HG02981 (cell line): ENCODE measurements at regions not wholly inside any gene's neighbourhood (a gene's known extent, or its start where the extent isn't known, plus 50 kb on each side); places are given as distances from the start of the nearest gene placed in this dataset.
"Not testable (repeated sequence)": the region's sequence is repeated elsewhere in the genome, so short reads cannot be mapped to it uniquely, and the experiment has no call there.

Source experiments
- ATAC-seq: cut with Tn5 transposase; IDR thresholded peaks from one replicate; pipeline ENCODE4 v1.9.1; 2021; ENCODE audit warnings: mild to moderate bottlenecking, moderate library complexity; ENCODE audit not compliant: unreplicated experiment

DNA sequence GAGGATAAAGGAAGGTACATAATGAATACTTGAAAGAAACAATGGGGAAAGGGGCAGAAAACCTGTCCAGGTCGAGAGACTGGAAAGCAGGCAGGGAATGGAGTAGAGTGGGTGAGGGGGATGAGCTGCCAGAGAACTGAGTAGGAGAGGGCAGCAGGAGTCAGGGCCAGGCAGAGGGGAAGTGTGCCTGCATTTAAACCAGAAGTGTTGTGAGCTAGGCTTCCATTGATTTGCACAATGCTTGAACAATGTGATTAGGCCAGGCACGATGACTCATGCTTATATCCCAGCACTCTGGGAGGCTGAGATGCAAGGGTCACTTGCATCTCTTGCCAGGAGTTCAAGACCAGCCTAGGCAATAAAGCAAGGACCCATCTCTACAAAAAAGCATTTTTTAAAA is 332.6 kb downstream of the ANAPC1 start:
- ATAC-seq = not testable (repeated sequence)

DNA sequence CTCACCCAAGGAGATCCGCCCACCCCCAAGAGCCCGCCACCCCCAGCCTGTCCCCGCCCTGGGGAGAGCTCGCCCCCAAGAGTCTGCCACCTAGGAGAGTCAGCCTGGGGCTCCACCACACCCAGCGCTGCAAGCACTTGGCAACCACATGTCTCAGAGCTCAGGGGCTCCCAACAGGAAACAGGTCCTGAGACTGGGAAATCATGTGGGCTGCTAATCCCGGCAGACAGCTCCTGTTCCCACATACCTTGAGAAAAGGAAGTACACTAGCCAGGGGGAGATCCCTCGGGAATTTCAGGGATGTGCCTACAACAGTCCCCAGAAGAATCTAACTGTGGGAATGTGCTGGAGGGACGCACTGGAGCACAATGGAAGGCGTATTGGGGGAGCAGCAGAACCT is 331.4 kb downstream of the ANAPC1 start:
- ATAC-seq = not testable (repeated sequence)

- not testable (repeated sequence) for ATAC-seq
These were observed 324.7 kb downstream of the ANAPC1 start for GRCh38 chr2:111559301-111559700.

DNA sequence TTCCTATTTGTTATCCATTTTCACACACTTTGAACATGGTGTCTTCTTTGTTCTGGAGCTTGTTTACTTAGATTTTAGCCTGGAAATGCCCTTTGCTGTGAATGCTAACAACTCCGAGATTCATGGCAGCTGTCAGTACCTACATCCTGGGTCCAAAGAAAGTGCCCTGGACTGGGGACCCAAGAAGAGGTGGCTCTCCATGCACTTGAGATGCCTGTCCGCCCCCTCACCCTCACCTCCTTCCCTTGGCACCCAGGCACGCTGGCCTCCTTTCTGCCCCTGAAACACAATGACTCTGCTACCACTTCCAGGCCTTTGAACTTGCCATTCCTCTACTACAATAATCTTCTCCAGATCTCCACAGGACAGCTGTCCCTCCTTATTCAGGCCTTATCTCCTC is 324.2 kb downstream of the ANAPC1 start:
- ATAC-seq = not testable (repeated sequence)

GRCh38 chr2:111566068-111566467 is 317.9 kb downstream of the ANAPC1 start:
- ATAC-seq = not testable (repeated sequence)

- not testable (repeated sequence) for ATAC-seq
These were observed 316.8 kb downstream of the ANAPC1 start for GRCh38 chr2:111567233-111567632.

DNA sequence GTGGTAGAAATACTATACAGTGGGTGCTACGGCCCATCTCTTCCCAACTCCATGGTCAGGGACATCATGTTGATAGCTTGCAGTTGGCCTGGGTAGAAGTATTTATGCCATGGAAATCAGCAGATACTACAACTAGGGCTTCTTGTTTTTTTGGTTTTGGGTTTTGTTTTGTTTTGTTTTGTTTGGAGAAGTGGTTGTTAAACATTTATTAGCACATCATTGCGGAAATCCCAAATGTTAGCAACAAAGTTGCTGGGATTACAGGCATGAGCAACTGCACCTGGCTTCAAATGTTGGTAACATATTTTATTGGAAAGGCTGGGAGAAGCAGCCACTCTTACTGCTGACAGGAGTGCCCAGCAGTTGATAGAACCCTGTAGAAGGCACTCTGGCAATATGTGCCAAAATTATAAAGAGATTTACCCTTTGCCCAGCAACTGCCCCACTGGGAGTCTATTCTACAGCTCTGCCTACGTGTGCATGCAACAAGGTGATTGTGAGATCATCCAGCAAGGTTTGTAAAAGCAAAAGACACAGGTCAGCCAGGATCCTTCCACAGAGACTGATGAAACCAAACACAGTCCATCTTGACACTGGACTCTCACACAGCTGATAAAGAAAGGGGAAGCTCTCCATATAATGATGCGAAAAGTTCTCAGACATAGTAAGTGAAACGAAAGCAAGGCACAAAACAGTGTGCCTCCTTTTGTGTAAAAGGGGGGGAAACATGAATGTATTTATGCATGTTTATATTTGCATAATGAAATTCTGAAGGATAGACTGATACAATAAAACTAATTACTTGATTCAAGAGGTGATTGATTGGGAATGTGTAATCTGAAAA is 314.4 kb downstream of the ANAPC1 start:
- ATAC-seq = not testable (repeated sequence)

- ATAC-seq = not testable (repeated sequence)
These were observed 313.5 kb downstream of the ANAPC1 start for GRCh38 chr2:111570300-111571114.

DNA sequence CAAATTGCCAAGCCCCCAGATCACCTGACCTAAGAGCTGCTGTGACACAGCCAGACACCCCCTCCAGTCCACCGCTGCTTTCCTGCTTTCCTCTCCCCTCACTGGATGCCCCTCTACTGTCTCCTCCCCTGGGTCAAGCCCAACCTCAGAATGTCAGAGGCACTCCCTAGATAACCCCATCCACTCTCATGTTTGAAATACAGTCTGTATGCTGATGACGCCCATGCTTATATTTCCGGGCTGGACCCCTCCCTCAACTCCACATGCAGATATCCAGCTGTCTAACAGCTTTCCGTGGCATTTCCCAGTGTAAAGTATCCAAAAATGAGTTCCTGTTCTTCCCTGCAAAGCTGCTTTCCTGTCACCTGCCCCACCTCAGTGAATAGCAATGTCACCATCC is 309.2 kb downstream of the ANAPC1 start:
- ATAC-seq = not testable (repeated sequence)

GRCh38 chr2:111577154-111577885 is 306.7 kb downstream of the ANAPC1 start:
- not testable (repeated sequence) for ATAC-seq

- ATAC-seq = not testable (repeated sequence)
These were observed 304.4 kb downstream of the ANAPC1 start for GRCh38 chr2:111579500-111580134.

DNA sequence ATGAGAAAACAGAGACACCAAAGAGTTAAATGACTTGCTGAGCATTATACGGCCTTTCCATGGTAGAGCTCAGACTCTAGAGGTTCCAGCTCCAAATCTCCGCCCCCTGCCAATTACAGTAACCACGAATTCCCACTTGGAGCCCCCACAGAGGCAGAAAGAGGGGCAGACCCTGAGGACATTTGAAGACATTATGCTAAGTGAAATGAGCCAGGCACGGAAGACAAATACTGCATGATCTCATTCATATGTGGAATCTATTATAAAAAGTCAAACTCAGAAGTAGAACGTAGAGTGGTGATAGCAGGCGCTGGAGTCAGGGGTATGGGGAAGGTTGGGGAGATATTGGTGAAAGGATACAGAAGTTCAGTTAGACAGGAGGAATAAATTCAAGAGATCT is 303.4 kb downstream of the ANAPC1 start:
- ATAC-seq = not testable (repeated sequence)

- ATAC-seq = not testable (repeated sequence)
These were observed 301.9 kb downstream of the ANAPC1 start for GRCh38 chr2:111582090-111582489.

DNA sequence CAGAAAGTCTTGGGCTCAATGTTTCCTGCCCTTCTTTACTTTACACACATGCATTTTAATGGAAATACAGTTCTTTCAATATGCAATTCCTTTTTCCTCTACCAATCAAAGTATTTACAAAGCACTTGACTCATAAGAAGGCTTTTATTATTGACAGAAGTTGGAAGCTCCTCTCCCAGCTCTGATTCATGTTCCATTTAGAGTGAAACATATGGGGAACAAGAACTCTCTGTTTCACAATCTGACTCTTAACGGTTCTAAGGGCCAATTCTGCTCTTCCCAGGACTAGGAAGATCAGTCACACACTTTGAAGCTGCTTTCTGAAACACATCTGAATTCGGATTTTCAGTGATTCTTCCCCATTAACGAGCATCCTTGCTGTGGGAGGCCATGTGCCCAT is 300.5 kb downstream of the ANAPC1 start:
- not testable (repeated sequence) for ATAC-seq

DNA sequence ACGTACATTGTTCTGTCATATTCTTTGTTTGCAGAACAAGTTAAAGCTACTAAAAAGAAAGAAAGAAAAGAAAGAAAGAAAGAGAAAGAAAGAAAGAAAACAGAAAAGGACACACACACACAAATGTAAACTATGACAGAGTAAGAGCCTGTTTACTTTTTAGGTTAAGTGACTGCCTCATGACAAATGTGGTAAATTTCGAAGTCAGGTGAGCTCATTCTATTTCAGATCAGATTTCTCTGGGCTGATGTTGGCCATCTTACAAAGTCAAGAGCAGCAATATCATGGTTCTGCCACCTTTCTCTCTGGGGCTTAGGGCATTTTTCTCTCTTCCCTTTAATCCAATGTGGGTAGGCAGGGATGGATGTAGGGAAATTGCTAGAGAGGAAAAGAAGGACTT is 299.5 kb downstream of the ANAPC1 start:
- not testable (repeated sequence) for ATAC-seq

GRCh38 chr2:111584950-111585349 is 299.0 kb downstream of the ANAPC1 start:
- not testable (repeated sequence) for ATAC-seq

DNA sequence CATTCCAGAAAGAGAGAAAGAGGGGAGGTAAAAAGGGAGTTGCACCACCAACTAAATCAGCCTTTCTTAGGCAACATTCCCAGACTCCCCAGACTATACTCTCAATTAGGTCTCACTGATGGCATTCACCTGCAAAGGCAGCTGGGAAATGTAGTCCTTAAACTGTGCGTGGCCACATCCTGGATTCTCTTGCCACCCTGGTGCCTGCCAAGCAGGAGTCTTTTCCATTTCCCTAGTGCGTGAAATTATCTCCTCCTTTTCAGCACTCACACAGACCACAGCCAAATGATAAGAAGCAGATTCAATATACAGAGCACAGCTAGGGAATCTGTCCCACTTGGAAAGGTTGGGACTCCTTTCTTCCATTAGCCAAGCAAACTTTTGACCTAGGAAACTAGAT is 298.0 kb downstream of the ANAPC1 start:
- not testable (repeated sequence) for ATAC-seq

DNA sequence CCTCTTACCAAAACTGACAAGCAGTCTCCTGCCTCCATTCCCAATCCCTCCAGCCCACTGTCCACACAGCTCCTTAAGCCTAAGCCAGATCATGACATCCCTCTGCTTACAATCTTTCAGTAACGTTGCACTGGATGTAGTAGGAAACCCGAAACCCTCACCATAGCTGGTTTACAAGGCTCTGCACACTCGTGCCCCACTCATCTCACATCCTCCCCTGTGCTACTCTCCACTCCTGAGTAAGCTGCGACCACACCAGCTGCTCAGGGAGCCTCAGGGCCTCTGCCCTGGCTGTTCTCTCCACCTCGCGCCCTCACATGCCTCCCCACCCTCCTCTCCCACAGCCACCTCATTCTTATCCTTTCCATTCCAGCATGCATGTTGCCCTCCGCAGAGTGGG is 288.9 kb downstream of the ANAPC1 start:
- ATAC-seq = not testable (repeated sequence)

DNA sequence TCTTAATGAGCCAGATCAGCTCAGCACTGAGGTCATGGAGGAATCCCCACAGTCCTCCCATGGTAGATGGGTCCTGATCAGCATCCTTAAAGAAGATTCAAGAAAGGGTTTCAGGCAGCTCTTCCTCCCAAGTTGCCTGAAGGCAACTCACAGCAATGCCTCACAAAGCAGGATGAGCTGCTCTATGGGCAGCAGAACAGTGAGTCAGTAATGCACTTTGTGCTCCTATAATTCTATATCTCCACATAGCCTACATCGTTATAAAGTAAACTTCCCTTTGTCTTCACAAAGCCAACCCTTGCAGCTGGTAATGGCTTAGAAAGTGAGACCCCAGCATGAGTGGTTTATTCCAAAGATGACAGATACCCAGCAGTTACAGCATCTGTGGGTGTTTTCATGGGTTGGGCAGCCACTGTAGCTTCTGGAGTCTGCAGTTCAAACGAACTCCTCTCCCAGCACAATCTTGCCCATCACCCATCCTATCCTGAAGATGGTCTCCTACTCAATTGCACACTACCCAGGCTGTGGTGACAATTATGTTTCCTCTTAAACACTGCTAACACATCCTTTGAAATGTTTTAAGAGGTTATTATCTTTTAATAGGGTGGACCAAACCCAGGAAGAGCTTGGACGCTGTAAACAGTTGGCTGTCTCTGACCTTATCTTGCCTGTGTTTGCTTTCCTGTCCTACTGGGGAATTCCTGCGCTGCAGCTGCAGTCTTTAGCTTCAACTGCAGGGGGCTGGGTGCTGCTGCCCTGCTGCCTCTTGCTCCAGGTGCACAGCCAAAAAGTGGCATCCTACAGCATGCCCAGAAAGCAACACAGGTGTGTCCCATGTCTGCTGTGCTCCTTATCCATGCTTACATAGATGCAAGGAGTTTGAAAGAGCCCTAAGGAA is 286.9 kb downstream of the ANAPC1 start:
- not testable (repeated sequence) for ATAC-seq
